ENCODE measurements at regions not wholly inside any gene's neighbourhood (a gene's known extent, or its start where the extent isn't known, plus 50 kb on each side); places are given as distances from the start of the nearest gene placed in this dataset.

DNA sequence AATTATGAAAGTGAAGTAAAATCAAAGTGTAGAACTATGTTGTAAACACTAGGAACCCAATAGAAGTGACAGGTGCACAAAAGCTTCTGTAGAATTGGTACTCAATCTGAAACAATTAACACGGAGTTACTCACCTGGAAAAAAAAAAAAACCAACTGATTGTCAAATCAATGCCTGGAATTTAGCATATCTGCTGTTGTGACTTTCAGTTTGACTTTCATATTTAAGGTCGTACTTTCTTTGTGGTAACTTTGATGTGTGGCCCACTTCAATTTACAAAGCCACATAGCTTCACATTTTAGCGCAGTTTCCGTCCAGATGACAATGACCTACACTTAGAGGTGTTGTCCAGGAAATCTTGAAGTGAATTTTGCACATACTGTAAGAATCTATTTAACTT is 1124.9 kb downstream of the STIM2 start:
- TF ChIP-seq EZH2phosphoT487 (IDR thresholded peaks at IDR 0.05; ENCODE audit: borderline replicate concordance, low read depth) (no peak), GATA2 (CRISPR knock-in tag; IDR thresholded peaks at IDR 0.05) (no peak), EP300 (IDR thresholded peaks at IDR 0.05; ENCODE audit: borderline replicate concordance in 1 of 2, low read depth in 1 of 2, low read length in 1 of 2) (no peak), JUND (IDR thresholded peaks at IDR 0.05) (no peak), SMC3 (IDR thresholded peaks at IDR 0.05; ENCODE audit: low read depth, low read length) (no peak), RAD21 (IDR thresholded peaks at IDR 0.05; ENCODE audit: low read length) (no peak), POLR2AphosphoS5 (IDR thresholded peaks at IDR 0.05; ENCODE audit: low read depth, low read length) (no peak), MEF2A (IDR thresholded peaks at IDR 0.05; ENCODE audit: borderline replicate concordance, low read depth) (no peak), YY1 (IDR thresholded peaks at IDR 0.05; ENCODE audit: low read depth) (no peak), TAF1 (IDR thresholded peaks at IDR 0.05; ENCODE audit: borderline replicate concordance, low read depth, low read length) (no peak)
- TF ChIP-seq, protein P1, sequence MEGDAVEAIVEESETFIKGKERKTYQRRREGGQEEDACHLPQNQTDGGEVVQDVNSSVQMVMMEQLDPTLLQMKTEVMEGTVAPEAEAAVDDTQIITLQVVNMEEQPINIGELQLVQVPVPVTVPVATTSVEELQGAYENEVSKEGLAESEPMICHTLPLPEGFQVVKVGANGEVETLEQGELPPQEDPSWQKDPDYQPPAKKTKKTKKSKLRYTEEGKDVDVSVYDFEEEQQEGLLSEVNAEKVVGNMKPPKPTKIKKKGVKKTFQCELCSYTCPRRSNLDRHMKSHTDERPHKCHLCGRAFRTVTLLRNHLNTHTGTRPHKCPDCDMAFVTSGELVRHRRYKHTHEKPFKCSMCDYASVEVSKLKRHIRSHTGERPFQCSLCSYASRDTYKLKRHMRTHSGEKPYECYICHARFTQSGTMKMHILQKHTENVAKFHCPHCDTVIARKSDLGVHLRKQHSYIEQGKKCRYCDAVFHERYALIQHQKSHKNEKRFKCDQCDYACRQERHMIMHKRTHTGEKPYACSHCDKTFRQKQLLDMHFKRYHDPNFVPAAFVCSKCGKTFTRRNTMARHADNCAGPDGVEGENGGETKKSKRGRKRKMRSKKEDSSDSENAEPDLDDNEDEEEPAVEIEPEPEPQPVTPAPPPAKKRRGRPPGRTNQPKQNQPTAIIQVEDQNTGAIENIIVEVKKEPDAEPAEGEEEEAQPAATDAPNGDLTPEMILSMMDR (IDR thresholded peaks at IDR 0.05) = no peak
- TF ChIP-seq, protein P2, sequence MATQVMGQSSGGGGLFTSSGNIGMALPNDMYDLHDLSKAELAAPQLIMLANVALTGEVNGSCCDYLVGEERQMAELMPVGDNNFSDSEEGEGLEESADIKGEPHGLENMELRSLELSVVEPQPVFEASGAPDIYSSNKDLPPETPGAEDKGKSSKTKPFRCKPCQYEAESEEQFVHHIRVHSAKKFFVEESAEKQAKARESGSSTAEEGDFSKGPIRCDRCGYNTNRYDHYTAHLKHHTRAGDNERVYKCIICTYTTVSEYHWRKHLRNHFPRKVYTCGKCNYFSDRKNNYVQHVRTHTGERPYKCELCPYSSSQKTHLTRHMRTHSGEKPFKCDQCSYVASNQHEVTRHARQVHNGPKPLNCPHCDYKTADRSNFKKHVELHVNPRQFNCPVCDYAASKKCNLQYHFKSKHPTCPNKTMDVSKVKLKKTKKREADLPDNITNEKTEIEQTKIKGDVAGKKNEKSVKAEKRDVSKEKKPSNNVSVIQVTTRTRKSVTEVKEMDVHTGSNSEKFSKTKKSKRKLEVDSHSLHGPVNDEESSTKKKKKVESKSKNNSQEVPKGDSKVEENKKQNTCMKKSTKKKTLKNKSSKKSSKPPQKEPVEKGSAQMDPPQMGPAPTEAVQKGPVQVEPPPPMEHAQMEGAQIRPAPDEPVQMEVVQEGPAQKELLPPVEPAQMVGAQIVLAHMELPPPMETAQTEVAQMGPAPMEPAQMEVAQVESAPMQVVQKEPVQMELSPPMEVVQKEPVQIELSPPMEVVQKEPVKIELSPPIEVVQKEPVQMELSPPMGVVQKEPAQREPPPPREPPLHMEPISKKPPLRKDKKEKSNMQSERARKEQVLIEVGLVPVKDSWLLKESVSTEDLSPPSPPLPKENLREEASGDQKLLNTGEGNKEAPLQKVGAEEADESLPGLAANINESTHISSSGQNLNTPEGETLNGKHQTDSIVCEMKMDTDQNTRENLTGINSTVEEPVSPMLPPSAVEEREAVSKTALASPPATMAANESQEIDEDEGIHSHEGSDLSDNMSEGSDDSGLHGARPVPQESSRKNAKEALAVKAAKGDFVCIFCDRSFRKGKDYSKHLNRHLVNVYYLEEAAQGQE (IDR thresholded peaks at IDR 0.05; ENCODE audit: low read depth, low read length) = no peak
- TF ChIP-seq, protein P3, sequence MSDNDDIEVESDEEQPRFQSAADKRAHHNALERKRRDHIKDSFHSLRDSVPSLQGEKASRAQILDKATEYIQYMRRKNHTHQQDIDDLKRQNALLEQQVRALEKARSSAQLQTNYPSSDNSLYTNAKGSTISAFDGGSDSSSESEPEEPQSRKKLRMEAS (IDR thresholded peaks at IDR 0.05; ENCODE audit: low read depth) = no peak

Data from SK-N-SH (cell line).